Inflammatory macrophage treated with lipopolysaccharide for 4 hours (primary cell): ENCODE measurements at regions not wholly inside any gene's neighbourhood (a gene's known extent, or its start where the extent isn't known, plus 50 kb on each side); places are given as distances from the start of the nearest gene placed in this dataset.
"Not testable (repeated sequence)": the region's sequence is repeated elsewhere in the genome, so short reads cannot be mapped to it uniquely, and the experiment has no call there.

Experiments
- DNase-seq: peaks from one replicate; pipeline ENCODE4 v3.0.0-alpha.2; 2020

DNA sequence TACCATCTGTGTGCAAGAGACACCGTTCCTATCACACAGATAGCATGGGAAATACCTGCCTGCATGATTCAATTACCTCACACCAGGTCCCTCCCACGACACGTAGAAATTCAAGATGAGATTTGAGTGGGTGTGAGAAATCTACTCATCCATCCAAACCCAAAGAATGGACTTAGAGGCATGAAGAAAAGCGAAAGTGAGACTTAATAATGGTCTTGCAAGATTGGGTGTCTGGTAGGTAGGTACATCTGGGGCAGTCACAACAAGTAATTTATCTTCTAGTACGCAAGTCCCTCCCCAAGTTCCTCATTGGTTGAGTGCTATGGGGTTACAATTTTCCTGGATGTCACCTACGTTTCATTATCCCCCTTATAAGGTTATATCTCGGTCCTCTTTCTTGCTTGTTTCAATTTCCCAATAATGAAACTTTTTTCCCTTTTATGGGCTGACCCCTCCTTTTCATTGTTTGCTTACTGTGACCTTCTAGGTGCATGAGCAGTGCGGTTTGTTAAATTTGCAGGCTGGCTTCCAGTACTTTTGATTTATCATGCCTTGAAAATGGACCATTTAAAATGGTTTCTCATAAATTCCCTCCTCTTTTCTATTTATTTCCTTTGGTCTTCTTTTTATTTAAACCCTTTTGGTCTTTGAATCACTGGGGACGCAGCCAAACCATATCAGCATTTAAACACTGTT lies 63.1 kb upstream of the ZNF658 start:
- not testable (repeated sequence) for DNase-seq
